ENCODE measurements at regions not wholly inside any gene's neighbourhood (a gene's known extent, or its start where the extent isn't known, plus 50 kb on each side); places are given as distances from the start of the nearest gene placed in this dataset.
"Not testable (repeated sequence)": the region's sequence is repeated elsewhere in the genome, so short reads cannot be mapped to it uniquely, and the experiment has no call there.

DNA sequence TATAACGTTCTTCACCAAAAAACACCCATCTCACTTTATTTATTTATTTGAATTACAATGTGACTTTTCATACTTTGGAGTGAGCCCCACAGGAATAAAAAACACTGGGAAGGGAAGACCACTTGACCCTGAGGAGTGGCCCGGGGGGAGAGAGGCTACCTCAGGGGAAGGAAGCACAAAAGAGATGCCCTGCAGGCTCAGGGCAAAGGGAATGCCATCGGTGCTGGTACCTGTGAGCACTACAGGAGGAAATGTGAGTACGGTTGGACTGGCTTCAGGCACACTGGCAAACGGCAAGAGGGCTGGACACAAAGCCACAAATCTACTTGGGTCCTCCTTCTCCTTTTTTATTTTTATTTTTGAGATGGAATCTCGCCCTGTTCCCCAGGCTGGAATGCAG is 363.9 kb upstream of the KLF4 start:
- no peak for DNase-seq (ENCODE audit: low read depth in 2 of 2)

DNA sequence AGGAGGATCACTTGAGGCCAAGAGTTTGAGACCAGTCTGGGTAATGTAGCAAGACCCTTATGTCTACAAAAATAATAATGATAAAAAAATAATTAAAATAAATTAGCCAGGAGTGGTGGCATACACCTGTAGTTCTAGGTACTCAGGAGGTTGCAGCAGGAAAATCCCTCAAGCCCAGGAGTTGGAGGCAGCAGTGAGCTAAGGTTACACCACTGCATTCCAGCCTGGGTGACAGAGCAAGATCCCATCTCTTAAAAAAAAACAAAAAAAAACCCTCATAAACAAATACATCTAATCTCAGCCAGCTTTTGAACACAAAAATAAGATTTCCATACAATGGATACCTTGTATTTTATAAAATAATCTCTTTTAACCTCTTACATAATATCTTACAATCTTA is 363.3 kb upstream of the KLF4 start:
- no peak for DNase-seq (ENCODE audit: low read depth in 2 of 2)

DNA sequence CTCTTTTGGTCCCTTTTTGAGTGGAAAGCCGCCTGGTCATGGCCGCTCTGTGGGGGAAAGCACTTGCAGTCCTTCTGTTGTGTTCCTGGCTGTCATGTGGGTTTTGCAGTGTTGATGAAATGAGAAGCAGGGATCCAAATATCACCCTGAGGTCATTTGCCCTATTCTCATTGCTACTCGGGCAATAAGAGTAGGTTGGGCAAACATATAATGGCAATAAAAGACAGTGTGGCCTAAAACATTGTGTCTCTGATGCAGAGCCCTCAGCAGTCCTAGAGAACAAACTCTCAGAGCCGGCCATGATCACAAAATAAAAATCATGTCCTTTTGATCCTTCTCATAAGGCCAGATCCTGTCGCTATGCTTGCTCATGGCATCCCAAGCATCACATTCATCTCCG is 361.1 kb upstream of the KLF4 start:
- no peak for DNase-seq (ENCODE audit: low read depth in 2 of 2)

DNA sequence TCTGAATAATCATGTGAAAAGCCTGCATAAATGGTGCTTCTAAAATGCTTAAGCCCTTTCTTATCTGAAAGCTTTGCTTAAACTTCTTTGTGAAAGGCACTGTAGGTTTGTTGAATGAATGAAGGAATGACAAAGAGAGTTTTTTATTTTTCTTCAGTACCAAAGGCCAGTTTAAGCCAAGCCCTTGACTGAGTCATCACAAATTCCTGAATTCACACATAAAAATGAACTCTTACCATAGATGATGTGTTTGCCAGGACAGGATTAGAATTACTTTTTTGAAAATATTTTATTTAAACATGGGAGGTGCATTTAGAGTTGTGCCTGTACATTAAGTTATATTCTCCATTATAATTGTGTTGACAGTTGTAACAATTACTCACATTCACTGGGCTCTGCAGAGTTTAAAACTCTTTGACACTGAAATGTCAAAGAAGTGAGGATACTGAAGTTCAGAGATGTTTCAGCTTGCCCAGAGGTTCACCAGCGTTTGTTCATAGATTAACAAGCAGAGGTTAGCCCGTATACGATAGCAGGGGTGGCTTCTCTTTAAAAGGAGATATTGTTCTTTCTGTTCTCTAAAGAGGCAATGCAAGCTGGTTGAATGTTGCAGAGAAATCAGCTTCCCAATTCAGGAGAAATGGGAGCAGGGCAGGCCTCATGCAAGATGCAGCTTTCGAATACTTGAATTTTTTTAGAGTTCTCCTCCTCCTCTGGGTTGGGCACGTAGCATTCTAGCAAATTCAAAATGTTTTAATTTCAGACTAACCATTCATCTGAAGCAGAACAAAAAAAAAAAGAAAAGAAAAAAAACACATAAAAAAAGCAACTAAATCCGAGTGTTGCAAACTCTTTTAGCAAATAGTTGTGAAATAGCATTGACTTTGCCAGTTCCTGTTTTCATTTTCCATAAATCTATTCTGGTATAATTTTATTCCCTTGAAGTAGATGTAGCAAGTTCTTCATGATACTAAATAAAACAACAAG is 358.7 kb upstream of the KLF4 start:
- no peak for DNase-seq (ENCODE audit: low read depth in 2 of 2)

DNA sequence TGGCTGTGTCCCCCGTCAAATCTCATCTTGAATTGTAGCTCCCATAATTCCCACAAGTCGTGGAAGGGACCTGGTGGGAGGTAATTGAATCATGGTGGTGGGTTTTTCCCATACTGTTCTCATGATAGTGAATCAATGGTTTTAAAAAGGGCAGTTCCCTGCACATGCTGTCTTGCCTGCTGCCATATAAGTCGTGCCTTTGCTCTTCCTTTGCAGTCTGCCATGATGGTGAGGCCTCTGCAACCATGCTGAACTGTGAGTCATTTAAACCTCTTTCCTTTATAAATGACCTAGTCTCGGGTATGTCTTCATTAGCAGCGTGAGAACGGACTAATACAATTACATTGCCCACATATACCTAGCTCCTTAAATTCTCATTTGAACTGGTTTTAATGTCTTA is 353.0 kb upstream of the KLF4 start:
- no peak for DNase-seq (ENCODE audit: low read depth in 2 of 2)

DNA sequence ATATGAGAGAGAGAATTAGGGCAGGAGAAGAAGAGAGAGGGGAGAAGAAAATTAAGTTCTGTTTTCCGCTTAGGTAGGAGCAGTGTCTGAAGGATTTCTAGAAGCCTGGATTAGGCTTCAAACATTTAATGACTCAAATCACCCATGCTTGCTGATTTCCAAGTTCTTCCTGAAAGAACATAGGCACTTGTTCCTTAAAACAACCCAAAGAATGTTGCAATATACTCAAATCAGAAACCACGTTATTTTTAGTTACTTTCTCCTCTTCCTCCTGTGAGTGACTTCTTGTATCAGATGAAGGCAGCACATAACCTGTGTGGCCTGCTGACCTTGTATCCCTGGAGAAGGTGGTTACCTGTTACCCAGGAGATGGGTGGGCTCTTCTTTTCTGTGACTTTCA is 351.5 kb upstream of the KLF4 start:
- DNase-seq (ENCODE audit: low read depth in 2 of 2), result no peak

DNA sequence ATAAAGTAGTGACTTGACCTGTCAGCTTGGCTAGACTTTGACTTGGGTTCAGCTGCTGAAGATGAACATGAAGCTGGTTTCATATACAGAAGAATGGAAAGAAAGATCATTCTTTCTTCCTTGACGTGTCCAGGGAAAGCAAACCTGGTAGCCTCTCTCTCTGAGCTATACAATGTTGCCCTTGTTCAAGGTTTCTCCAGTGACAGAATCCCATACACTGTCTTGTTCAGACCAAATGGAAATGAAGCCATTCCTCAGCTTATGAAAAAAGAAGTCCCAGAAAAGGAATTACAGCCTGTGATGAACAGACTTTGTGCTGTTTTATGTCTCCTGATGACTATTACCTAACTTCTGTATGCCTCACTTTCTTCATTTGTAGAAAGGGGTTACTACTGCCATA is 349.8 kb upstream of the KLF4 start:
- no peak for DNase-seq (ENCODE audit: low read depth in 2 of 2)

DNA sequence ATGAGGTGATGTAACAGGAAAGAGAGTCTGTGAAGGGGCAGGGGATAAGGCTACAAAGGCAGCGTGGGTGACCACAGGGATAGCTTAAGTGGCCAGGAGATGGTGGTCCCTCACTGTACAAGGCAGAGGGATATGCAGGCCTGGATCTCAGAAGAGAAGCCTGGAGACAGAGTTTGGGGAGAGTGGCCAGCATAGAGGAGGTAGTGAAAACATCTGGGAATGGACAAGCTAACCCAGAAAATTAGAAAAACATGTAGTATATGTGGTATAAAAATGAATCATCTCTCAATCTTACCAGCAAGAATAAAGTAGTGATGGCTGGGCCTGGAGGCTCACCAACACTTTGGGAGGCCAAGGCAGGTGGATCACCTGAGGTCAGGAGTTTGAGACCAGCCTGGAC is 349.2 kb upstream of the KLF4 start:
- DNase-seq (ENCODE audit: low read depth in 2 of 2), result no peak

DNA sequence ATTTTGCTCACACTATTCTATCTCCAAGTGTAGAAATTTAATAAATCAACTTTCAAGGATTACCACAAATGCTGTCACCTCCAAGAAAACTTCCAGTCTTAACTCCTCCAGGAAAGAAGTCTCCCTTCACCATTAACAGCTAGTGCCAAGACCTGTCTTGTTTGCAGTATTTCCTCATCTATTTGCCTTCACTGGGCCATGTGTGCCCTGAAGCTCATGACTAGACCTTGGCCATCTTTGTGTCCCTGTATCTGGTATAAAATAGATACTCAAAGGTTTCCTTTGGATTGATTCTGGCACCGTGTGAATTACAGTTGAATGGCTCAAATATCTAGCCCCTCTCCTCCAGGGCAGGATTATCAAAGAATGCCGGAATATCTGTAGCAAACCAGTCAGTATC is 346.7 kb upstream of the KLF4 start:
- no peak for DNase-seq (ENCODE audit: low read depth in 2 of 2)

DNA sequence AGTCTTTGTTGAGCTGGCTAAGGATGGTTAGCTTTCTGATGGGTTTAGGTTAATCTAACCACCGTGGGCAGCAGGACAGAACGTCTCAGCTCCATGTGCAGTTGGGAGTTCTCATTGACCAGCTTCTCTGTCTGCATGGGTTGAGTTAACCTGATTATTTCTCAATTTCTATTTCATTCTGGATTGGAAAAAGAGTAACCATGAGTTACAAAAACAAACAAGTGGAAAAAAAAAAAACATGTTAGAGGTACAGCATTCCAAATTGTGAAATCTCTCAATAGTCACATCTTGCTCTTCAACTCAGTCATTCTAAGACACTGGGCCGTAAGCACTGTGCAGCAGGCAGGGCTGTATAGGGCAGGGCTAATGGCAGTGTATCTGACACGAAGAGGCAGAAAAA is 343.7 kb upstream of the KLF4 start:
- DNase-seq (ENCODE audit: low read depth in 2 of 2), result no peak

DNA sequence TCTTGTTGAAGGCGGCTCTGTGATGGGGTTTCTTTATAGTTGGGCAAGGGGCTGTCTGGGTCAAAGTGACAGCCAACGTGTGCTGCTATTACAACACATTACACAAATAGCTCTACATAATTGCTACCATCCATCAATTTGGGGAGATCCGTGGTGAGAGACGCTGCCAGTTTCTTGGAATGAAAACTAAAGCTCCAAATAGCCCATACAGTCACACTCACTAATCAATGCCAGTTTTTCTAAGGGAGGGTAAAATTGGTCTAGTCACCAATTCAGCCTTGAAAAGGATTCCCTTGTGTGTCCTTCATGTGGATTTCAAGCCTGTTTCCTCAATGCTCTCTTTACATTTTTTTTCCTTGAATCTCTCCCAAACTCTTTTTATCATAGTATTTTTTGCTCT is 343.3 kb upstream of the KLF4 start:
- DNase-seq (ENCODE audit: low read depth in 2 of 2), result no peak

DNA sequence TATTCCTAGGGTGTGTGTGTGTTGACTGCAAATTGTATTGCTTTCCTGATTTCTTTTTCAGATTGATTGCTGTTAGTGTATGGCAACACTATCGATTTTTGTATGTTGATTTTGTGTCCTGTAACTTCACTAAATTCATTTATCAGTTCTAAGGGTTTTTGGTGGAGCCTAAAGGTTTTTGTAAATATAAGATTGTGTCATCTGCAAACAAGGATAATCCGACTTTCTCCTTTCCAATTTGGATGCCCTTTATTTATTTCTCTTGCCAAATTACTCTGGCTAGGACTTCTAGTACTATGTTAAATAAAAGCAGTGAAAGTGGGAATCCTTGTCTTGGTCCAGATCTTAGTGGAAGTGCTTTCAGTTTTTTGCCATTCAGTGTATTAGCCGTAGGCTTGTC is 340.9 kb upstream of the KLF4 start:
- DNase-seq (ENCODE audit: low read depth in 2 of 2), result no peak

DNA sequence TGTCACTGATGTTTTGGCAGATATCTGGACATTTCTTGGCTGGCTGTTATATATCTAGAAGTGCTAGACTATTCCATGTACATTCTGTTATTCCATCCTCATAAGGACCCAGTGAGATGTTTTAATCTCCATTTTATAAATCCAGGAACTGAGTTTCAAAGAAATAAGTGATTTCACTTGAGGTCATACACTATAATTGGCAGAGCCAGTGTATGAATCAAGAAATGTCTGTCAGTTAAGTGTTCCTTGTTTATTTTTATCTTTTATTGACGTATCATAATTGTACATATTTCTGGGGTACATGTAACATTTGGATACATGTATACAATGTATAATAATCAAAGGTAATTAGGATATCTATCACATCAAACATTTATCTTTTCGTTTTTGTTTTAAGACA is 338.3 kb upstream of the KLF4 start:
- DNase-seq (ENCODE audit: low read depth in 2 of 2), result no peak

DNA sequence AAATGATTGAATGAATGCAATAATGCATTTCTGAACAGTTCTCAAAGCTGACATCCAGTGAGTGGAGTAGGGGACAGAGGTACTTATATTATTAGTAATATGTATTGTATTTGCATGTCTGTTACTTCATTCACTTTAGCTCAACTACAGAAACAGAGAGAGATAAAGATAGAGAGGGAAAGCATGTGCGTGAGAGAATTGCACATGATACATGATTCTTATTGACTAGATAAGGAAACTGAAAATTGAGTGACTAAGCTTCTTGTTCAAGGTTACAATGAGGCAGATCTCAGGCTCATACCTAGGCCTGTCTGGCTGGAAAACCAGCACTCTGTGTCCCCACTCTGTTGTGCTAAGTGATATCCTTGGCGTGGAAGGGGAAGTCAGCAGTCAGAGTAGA is 337.7 kb upstream of the KLF4 start:
- no peak for DNase-seq (ENCODE audit: low read depth in 2 of 2)

DNA sequence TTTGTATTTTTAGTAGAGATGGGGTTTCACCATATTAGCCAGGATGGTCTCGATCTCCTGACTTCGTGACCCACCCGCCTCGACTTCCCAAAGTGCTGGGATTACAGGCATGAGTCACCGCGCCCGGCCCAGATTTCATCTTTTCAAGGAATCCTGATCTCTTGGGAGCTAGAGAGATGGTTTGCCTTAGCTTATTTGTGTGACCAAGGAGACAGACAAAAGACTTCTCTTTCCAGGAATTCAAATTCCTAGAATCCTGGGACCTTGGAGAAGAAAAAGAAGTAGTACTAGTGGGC is 337.1 kb upstream of the KLF4 start:
- DNase-seq (ENCODE audit: low read depth in 2 of 2), result not testable (repeated sequence)

DNA sequence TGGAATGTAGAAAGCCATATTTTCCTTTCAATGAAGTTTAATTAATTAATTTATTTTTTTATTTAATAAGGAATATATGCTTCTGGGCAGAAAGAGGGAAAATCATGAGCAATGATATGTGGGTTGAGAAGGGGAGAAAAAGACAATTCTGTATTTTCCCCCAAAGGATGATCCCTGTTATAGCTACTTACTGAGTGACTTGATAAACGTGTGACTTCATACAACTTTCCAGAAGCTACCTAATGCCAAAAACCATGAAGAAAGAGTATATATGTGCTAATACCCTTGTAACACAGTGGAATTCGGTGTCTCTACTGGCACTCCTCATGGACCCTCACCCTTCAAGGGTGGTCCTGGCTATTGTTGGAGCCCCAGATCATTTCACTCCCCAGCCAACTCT is 335.0 kb upstream of the KLF4 start:
- DNase-seq (ENCODE audit: low read depth in 2 of 2), result no peak

DNA sequence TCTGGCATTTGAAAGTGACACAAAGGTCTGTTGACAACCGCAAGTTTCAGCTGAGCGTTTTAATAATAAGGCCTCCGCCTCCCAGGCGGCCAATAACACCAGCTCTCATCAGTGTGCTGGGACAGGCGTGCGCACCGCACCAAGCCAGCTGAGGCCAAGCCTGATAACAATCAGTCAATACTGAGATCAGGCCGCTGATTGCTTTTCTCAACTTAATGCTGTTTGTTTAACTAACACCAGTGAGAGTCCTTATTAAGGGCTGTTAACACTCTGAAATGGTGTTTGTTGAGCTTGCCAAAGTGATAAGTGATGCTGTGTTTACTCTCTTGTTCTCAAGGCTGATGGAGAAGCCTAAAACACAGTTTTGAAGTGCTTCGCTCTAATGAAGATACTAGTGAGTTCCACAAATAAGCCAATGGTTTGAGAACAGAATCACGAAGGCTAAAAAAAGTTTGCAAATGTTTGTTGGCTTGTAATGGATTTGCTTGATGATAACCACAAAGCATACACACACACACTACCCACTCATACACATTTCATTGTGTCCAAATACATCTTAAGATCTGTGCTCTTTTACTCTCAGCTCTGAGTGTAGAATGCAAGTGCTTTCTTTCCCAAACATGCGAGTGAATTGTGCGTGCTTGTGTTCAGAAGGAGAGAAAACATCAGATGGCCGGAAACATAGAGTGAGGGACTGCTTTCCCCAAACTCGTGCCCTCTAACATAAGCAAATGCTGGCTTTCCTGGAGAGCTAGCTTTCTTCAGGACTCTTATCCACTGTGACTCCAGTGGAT is 330.4 kb upstream of the KLF4 start:
- DNase-seq (ENCODE audit: low read depth in 2 of 2), result no peak

DNA sequence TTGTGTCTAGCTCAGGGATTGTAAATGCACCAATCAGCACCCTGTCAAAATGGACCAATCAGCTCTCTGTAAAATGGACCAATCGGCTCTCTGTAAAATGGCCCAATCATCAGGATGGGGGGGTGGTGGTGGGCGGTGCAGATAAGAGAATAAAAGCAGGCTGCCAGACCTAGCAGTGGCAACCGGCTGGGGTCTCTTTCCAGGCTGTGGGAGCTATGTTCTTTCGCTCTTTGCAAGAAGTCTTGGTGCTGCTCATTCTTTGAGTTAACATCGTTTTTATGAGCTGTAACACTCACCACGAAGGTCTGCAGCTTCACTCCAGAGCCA is 328.9 kb upstream of the KLF4 start:
- not testable (repeated sequence) for DNase-seq (ENCODE audit: low read depth in 2 of 2)

DNA sequence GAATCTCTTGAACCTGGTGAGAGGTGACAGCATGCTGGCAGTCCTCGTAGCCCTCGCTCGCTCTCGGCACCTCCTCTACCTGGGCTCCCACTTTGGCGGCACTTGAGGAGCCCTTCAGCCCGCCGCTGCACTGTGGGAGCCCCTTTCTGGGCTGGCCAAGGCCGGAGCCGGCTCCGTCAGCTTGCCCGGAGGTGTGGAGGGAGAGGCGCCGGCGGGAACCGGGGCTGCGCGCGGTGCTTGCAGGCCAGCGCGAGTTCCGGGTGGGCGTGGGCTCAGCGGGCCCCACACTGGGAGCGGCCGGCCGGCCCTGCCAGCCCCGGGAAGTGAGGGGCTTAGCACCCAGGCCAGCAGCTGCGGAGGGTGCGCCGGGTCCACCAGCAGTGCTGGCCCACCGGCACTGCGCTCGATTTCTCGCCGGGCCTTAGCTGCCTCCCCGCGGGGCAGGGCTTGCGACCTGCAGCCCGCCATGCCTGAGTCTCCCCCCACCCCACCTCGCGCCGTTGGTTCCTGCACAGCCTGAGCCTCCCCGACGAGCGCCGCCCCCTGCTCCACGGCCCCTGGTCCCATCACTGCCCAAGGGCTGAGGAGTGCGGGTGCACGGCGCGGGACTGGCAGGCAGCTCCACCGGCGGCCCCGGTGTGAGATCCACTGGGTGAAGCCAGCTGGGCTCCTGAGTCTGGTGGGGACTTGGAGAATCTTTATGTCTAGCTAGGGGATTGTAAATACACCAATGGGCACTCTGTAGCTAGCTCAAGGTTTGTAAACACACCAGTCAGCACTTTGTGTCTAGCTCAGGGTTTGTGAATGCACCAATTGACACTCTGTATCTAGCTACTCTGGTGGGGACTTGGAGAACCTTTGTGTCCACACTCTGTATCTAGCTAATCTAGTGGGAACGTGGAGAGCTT is 328.3 kb upstream of the KLF4 start:
- not testable (repeated sequence) for DNase-seq (ENCODE audit: low read depth in 2 of 2)

DNA sequence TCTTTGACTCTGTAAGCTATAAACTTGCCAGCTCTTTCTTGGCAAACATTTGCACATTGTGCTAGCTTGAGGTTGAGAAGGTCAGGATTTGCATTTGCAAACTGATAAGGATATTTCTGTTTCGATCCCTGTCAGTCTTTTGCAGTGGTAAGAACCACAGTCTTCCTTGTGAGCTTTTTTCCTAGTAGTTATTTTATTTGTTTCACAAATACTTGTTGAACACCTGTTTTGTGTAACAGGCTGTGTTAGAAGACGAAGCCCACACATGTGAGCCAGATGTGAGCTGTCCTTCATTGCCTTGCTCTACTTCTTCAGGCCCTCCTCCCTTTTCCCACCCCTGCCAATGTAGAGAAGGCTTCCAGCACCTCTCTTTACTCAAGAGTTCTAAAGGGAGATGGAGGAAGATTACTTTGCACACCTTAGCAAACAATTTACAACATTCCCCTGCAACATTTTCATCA is 327.0 kb upstream of the KLF4 start:
- no peak for DNase-seq (ENCODE audit: low read depth in 2 of 2)

DNA sequence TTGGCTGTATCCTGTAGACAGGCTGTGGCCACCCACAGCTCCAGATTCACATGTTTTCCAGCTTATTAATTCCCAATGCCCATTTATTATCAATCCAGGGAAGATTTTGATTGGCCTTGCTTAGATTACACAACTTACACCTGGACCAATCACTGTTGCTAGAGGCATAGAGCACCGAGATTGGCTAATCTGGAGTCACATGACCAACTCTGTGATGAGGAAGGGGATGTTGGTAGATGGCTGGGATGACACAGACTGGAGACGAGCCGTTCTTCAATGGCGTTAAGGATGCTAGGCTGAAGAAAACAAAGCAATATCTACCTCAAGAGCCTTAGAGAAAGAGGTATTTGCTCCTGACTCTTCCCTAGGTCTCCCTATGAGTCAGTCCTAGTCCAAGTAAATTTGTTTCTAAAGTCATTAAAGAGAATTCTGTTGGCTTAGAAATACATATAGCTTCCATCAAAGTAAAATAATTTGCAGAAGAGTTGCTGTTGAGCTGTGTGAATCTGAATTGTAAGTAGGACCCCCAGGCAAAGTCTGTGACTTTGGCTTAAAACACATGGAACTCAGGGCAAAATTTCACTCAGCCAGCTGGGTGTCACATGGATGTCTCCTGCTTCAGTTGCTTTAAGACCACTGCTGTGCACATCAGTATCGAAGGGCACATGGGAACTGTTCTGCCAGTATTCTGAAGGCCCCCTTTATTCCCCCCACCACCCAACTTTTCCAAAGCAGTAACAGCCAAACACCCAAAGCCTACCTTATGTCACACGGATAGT is 326.4 kb upstream of the KLF4 start:
- DNase-seq (ENCODE audit: low read depth in 2 of 2), result no peak

Data from dermis microvascular lymphatic vessel endothelial cell (primary cell).